Sigmoid colon (tissue), 6 donors: ENCODE measurements at regions not wholly inside any gene's neighbourhood (a gene's known extent, or its start where the extent isn't known, plus 50 kb on each side); places are given as distances from the start of the nearest gene placed in this dataset.

Experiments used
- DNase-seq: peaks from one replicate; pipeline ENCODE4 v3.0.0-alpha.2; 2019
- H3K27ac ChIP-seq, 4 donors: fragments of 200-600 bp; sonication (generic); one replicate each; pipeline ENCODE4 v1.5.1; 2016 to 2019; ENCODE audit warnings: mild to moderate bottlenecking in 1 of 4
- H3K27me3 ChIP-seq, 3 donors: fragments of 200-600 bp; sonication (generic); one replicate each; pipeline ENCODE4 v1.5.1; 2019; ENCODE audit warnings: mild to moderate bottlenecking in 1 of 3
- H3K36me3 ChIP-seq, 4 donors: fragments of 200-600 bp; sonication (generic); one replicate each; pipeline ENCODE4 v1.5.1; 2016 to 2019
- H3K4me1 ChIP-seq, 4 donors: fragments of 200-600 bp; sonication (generic); one replicate each; pipeline ENCODE4 v1.5.1; 2017 to 2019
- H3K4me3 ChIP-seq, 4 donors: fragments of 200-600 bp; sonication (generic); one replicate each; pipeline ENCODE4 v1.5.1; 2017 to 2019; ENCODE audit warnings: mild to moderate bottlenecking in 2 of 4, moderate library complexity in 1 of 4
- H3K9me3 ChIP-seq, 4 donors: fragments of 200-600 bp in 3 of 4; sonication (generic) in 3 of 4; one replicate each; pipeline versions ENCODE4 v1.5.1 to v1.6.1; 2013 to 2019
- EP300 ChIP-seq, 4 donors: sonication (generic); formaldehyde crosslinking; IDR thresholded peaks; one replicate each; pipeline ENCODE4 v1.6.1; 2017; ENCODE audit warnings: antibody characterized with exemption in 4 of 4
- POLR2A ChIP-seq, 2 donors: fragments of 450-650 bp; IDR thresholded peaks; one replicate each; pipeline ENCODE4 v1.6.1; 2016; ENCODE audit warnings: antibody characterized with exemption in 2 of 2, mild to moderate bottlenecking in 2 of 2, moderate library complexity in 2 of 2
- POLR2AphosphoS5 ChIP-seq, 4 donors: sonication (generic); formaldehyde crosslinking; IDR thresholded peaks; one replicate each; pipeline ENCODE4 v1.6.1; 2017; ENCODE audit warnings: antibody characterized with exemption in 4 of 4
- WGBS, 2 donors: extraction: QIAGEN DNeasy Blood & Tissue Kit; methylation state at CpG; one replicate each; pipeline ENCODE4 v1.1.7; 2013; 5-methylcytosine and 5-hydroxymethylcytosine counted together
- intact Hi-C: fragments of 100-400 bp; cut with DNase I; formaldehyde crosslinking; loops from one replicate; pipeline ENCODE4 v1.15.1; 2023
- TF ChIP-seq, protein P1 (sequence below), 4 experiments: fragments of 450-650 bp in 3 of 4; fragments of 200-600 bp in 1 of 4; IDR thresholded peaks; one replicate each; pipeline ENCODE4 v1.5.1; 2016 to 2019; ENCODE audit warnings: antibody characterized with exemption in 4 of 4, mild to moderate bottlenecking in 3 of 4, moderate library complexity in 2 of 4
- donor health status: healthy with polysubstance abuse.
- donor health status: healthy.

GRCh38 chr3:167166594-167167253, 213.4 kb downstream of the ZBBX start:
- Histone ChIP-seq H3K9me3 (no peaks in the 10 kb centered on the region), H3K27me3 (no peaks in the 10 kb centered on the region), H3K4me1 (peaks cover 0 to 22% (median 17%) of the 10 kb centered on the region in 4 donors), H3K27ac (no peak overlapping the region), H3K36me3 (no peaks in the 10 kb centered on the region), H3K4me3 (no peak overlapping the region)
- no peak for DNase-seq
- WGBS, 2 donors = 65 to 68% methylated on average over 4 of the region's 4 CpGs
- TF ChIP-seq POLR2A (IDR thresholded peaks at IDR 0.05) (no peak), POLR2AphosphoS5 (IDR thresholded peaks at IDR 0.05) (no peak), EP300 (IDR thresholded peaks at IDR 0.05) (no peak)
- TF ChIP-seq, protein P1, sequence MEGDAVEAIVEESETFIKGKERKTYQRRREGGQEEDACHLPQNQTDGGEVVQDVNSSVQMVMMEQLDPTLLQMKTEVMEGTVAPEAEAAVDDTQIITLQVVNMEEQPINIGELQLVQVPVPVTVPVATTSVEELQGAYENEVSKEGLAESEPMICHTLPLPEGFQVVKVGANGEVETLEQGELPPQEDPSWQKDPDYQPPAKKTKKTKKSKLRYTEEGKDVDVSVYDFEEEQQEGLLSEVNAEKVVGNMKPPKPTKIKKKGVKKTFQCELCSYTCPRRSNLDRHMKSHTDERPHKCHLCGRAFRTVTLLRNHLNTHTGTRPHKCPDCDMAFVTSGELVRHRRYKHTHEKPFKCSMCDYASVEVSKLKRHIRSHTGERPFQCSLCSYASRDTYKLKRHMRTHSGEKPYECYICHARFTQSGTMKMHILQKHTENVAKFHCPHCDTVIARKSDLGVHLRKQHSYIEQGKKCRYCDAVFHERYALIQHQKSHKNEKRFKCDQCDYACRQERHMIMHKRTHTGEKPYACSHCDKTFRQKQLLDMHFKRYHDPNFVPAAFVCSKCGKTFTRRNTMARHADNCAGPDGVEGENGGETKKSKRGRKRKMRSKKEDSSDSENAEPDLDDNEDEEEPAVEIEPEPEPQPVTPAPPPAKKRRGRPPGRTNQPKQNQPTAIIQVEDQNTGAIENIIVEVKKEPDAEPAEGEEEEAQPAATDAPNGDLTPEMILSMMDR (IDR thresholded peaks at IDR 0.05) = no peak
- intact Hi-C loops = no loop called here

DNA sequence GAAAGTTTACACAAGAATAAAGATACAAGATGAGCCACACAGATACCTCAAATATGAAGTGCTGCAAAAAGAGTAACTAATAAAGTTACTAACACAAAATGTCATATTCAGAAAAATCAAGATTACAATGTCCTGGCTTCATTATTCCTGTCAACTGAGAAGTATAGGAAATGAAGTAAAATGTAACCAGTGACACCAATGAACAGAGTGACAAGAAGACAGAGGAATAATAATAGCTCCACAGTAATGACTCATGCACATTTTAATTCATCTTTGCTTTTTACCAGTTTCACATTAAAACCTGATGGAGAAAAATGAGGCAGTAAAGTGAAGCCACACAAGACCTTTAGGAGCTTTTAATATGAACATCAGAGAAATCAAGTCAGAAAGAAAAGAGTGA, 214.1 kb downstream of the ZBBX start:
- Histone ChIP-seq H3K36me3 (no peaks in the 10 kb centered on the region), H3K4me3 (no peak overlapping the region), H3K27ac (no peak overlapping the region), H3K9me3 (no peaks in the 10 kb centered on the region), H3K27me3 (no peaks in the 10 kb centered on the region), H3K4me1 (peaks cover 0 to 22% (median 17%) of the 10 kb centered on the region in 4 donors)
- TF ChIP-seq, protein P1 (IDR thresholded peaks at IDR 0.05) = no peak
- TF ChIP-seq EP300 (IDR thresholded peaks at IDR 0.05) (no peak), POLR2AphosphoS5 (IDR thresholded peaks at IDR 0.05) (no peak), POLR2A (IDR thresholded peaks at IDR 0.05) (no peak)
- intact Hi-C loops = no loop called here
- no peak for DNase-seq

GRCh38 chr3:167163580-167163979, 216.5 kb downstream of the ZBBX start:
- H3K27me3 ChIP-seq = no peaks in the 10 kb centered on the region
- no peaks in the 10 kb centered on the region for H3K9me3 ChIP-seq
- TF ChIP-seq EP300 (IDR thresholded peaks at IDR 0.05) (no peak), POLR2A (IDR thresholded peaks at IDR 0.05) (no peak), POLR2AphosphoS5 (IDR thresholded peaks at IDR 0.05) (no peak)
- TF ChIP-seq, protein P1 (IDR thresholded peaks at IDR 0.05) = no peak
- no peak overlapping the region for H3K27ac ChIP-seq
- peaks cover 0 to 22% (median 17%) of the 10 kb centered on the region in 4 donors for H3K4me1 ChIP-seq
- DNase-seq = no peak
- H3K36me3 ChIP-seq = no peaks in the 10 kb centered on the region
- WGBS, 2 donors = 70 to 85% methylated on average over 3 of the region's 3 CpGs
- H3K4me3 ChIP-seq = no peak overlapping the region
- intact Hi-C loops = no loop called here

DNA sequence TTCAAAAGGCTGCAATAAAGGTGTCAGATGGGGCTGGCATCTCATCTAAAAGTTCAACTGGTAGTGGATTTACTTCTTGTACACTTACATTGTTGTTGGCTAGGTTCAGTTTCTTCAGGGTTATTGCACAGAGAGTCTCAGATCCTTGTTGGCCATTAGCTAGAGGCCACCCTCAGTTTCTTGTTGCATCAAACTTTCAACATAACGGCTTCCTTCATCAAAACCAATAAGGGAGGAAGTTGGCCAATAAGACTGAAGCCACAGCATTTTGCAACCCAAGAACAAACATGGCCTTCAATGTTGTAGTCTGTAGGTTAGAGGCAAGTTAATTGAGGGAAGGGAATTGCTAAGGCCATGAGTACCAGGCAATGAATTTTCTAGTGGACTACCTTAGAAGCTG, 218.0 kb downstream of the ZBBX start:
- TF ChIP-seq, protein P1 (IDR thresholded peaks at IDR 0.05) = no peak
- TF ChIP-seq POLR2AphosphoS5 (IDR thresholded peaks at IDR 0.05) (no peak), EP300 (IDR thresholded peaks at IDR 0.05) (no peak), POLR2A (IDR thresholded peaks at IDR 0.05) (no peak)
- Histone ChIP-seq H3K36me3 (no peaks in the 10 kb centered on the region), H3K27ac (no peak overlapping the region), H3K4me3 (no peak overlapping the region), H3K27me3 (no peaks in the 10 kb centered on the region), H3K9me3 (no peaks in the 10 kb centered on the region), H3K4me1 (peaks cover 0 to 22% (median 14%) of the 10 kb centered on the region in 4 donors)
- WGBS, 2 donors = 79 to 86% methylated on average over 1 of the region's 1 CpG
- intact Hi-C loops = no loop called here
- DNase-seq = no peak

- intact Hi-C loops = no loop called here
- no peak overlapping the region for H3K4me3 ChIP-seq
- no peaks in the 10 kb centered on the region for H3K9me3 ChIP-seq
- H3K36me3 ChIP-seq = no peaks in the 10 kb centered on the region
- TF ChIP-seq POLR2A (IDR thresholded peaks at IDR 0.05) (no peak), EP300 (IDR thresholded peaks at IDR 0.05) (no peak), POLR2AphosphoS5 (IDR thresholded peaks at IDR 0.05) (no peak)
- TF ChIP-seq, protein P1 (IDR thresholded peaks at IDR 0.05) = no peak
- H3K4me1 ChIP-seq = peaks cover 0 to 9% (median 7%) of the 10 kb centered on the region in 4 donors
- H3K27ac ChIP-seq = no peak overlapping the region
- 84 to 88% methylated on average over 1 of the region's 1 CpG for WGBS, 2 donors
- no peaks in the 10 kb centered on the region for H3K27me3 ChIP-seq
- no peak for DNase-seq
Measured at GRCh38 chr3:167160781-167161180, 219.3 kb downstream of the ZBBX start.
